ENCODE measurements at regions not wholly inside any gene's neighbourhood (a gene's known extent, or its start where the extent isn't known, plus 50 kb on each side); places are given as distances from the start of the nearest gene placed in this dataset.

DNA sequence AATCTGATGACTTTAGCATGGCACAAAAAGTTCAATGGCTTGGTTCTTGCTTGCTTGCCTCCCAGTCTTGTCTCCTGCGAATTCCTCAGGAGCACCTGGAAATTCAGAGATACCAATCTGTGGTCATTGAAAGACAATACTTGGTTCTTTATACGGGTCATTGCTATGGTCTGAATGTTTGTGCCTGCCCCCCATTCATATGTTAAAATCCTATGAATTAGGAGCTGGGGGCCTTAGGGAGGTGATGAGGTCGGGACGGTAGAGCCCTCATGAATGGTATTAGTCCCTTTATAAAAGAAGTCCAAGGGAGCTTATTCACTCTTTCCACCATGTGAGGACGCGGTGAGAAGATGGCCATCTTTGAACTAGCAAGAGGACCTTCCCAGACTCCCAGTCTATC lies 721.8 kb downstream of the UTRN start:
- H3K4me1 Mint-ChIP-seq (ENCODE audit: low read depth): peaks cover 8% of the 10 kb centered on the region
- H3K27ac Mint-ChIP-seq: no peak overlapping the region
- H3K4me3 Mint-ChIP-seq: no peak overlapping the region
- TF ChIP-seq, protein P1, sequence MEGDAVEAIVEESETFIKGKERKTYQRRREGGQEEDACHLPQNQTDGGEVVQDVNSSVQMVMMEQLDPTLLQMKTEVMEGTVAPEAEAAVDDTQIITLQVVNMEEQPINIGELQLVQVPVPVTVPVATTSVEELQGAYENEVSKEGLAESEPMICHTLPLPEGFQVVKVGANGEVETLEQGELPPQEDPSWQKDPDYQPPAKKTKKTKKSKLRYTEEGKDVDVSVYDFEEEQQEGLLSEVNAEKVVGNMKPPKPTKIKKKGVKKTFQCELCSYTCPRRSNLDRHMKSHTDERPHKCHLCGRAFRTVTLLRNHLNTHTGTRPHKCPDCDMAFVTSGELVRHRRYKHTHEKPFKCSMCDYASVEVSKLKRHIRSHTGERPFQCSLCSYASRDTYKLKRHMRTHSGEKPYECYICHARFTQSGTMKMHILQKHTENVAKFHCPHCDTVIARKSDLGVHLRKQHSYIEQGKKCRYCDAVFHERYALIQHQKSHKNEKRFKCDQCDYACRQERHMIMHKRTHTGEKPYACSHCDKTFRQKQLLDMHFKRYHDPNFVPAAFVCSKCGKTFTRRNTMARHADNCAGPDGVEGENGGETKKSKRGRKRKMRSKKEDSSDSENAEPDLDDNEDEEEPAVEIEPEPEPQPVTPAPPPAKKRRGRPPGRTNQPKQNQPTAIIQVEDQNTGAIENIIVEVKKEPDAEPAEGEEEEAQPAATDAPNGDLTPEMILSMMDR (IDR thresholded peaks at IDR 0.05): no peak
- no peak for DNase-seq
- peaks cover 1% of the 10 kb centered on the region; the same call in 1 of the 2 replicates for H3K27me3 Mint-ChIP-seq (ENCODE audit: insufficient read depth)
- H3K36me3 Mint-ChIP-seq (ENCODE audit: low read depth): no peaks in the 10 kb centered on the region; the same call in none of the 2 replicates
- H3K9me3 Mint-ChIP-seq: no peaks in the 10 kb centered on the region

DNA sequence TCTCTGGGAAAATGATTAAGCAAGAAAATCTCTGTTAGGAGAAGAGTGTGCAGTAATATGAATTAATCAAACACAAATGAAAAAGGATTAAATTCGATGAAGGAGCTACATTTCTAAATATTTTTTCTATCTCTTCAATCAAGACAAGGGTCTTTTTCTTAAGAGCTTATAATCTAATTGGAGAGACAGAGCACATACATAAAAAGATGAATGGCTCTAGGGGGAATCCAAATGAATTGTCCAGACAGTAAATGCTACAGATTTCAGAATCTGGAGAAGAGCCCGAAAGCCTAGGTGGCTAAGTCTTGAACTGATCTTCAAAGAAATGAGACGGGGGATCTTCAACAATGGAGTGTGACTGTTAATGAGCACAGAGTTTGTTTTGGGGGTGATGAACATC lies 723.6 kb downstream of the UTRN start:
- no peak overlapping the region for H3K4me3 Mint-ChIP-seq
- H3K36me3 Mint-ChIP-seq (ENCODE audit: low read depth): no peaks in the 10 kb centered on the region; the same call in 1 of the 2 replicates
- peaks cover 15% of the 10 kb centered on the region for H3K4me1 Mint-ChIP-seq (ENCODE audit: low read depth)
- H3K27me3 Mint-ChIP-seq (ENCODE audit: insufficient read depth): peaks cover 1% of the 10 kb centered on the region
- TF ChIP-seq, protein P1 (IDR thresholded peaks at IDR 0.05): no peak
- H3K9me3 Mint-ChIP-seq: no peaks in the 10 kb centered on the region
- H3K27ac Mint-ChIP-seq: no peak overlapping the region
- no peak for DNase-seq

DNA sequence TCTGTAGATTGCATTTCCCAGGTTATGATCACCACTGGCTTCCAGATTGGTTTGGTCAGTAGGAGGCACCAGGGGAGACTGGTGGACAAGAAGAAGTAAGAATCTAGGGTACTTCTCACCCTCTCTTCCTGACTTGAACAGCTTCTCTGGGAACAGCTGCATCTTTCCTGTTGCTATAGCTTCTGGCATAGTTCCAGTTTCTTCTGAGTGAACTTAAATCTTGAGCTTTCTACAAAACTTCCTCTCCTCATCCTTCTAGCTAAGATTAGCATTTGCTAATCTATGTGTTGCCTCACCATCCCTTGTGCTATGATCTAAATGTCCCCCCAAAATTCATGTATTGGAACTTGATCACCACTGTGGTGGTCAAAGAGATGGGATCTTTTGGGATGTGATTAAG lies 724.6 kb downstream of the UTRN start:
- DNase-seq: no peak
- TF ChIP-seq, protein P1 (IDR thresholded peaks at IDR 0.05): no peak
- Mint-ChIP-seq H3K4me1 (ENCODE audit: low read depth) (peaks cover 25% of the 10 kb centered on the region), H3K27ac (no peak overlapping the region), H3K4me3 (no peak overlapping the region), H3K36me3 (ENCODE audit: low read depth) (no peaks in the 10 kb centered on the region; the same call in 1 of the 2 replicates), H3K27me3 (ENCODE audit: insufficient read depth) (peaks cover 1% of the 10 kb centered on the region), H3K9me3 (no peaks in the 10 kb centered on the region)

DNA sequence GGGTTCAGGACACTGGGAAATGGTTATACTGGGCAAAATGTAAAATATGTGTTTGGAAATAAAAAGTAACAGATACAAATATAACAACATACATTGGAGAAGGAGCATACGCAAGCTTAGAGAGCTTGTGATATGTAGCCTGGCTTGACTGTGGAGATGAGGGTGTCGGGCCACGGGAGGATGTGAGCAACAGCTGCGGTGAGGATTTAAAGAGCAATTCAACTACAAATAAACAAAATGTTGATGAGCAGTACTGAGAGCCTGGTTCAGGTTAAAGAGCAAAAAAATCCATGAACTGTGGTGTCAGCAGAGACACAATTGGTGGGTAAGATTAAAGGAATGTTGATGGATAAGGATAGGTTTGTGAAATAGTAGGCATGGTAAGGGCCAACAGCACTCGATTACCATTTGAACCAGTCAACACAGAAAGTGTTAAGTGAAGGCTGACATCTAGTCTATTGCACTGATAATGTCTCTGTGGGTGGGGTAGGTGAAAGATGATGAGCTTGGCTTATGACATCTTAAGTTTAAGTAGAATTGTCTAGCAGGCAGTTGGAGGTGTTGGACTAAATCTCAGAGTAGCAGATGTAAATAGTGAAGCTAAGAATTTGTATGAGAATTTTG lies 723.2 kb downstream of the EPM2A start:
- no peak for DNase-seq
- Mint-ChIP-seq H3K36me3 (ENCODE audit: low read depth) (no peaks in the 10 kb centered on the region), H3K9me3 (no peaks in the 10 kb centered on the region), H3K4me3 (no peak overlapping the region), H3K27ac (no peak overlapping the region), H3K4me1 (ENCODE audit: low read depth) (peaks cover 49% of the 10 kb centered on the region), H3K27me3 (ENCODE audit: insufficient read depth) (peaks cover 1% of the 10 kb centered on the region; the same call in 1 of the 2 replicates)
- TF ChIP-seq, protein P1 (IDR thresholded peaks at IDR 0.05): no peak

DNA sequence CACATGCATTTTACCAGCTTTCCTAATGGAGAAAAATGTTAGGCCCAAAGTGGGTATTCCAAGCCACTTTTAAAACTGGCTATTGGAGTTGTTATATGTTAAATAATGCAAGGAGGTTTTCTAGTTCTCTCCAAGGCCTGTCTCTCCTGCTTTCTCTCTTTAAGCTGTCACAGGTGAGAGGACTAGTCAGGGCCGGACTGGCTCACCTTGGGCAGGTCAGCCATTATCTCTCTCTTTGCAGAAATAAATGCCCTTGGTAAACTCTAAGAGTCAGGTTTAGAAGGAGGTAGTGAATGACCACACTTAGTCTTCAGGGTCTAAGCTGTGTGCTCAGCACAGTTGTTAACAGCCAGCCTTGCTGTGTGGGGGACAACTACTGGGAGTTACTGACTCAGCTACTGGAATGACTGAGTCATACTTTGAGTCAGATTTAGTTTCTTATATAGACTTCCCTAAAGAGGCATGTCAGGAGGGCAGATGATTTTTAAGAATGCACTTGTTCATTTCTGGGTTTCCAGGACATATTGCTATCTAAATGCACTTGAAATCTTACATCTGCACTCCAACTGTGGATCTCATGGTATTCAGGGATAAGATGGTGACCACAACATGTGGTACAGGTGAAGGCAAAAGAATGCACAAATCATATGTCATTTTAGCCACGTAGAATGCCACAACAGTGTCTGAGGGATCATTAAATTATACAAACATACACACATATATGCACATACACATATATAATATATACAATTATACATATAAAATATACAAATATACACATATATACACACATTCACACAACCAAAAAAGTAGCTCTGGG lies 719.4 kb downstream of the EPM2A start:
- DNase-seq: peak; percentile 88
- Mint-ChIP-seq H3K4me3 (peak overlapping the region; percentile 61), H3K27ac (peak overlapping the region; percentile 93), H3K36me3 (ENCODE audit: low read depth) (no peaks in the 10 kb centered on the region), H3K9me3 (no peaks in the 10 kb centered on the region), H3K27me3 (ENCODE audit: insufficient read depth) (peaks cover 1% of the 10 kb centered on the region; the same call in 1 of the 2 replicates), H3K4me1 (ENCODE audit: low read depth) (peaks cover 62% of the 10 kb centered on the region)
- TF ChIP-seq, protein P1 (IDR thresholded peaks at IDR 0.05): no peak

Measured in HFFc6 (cell line).